DOHH2 (cell line): ENCODE measurements at regions not wholly inside any gene's neighbourhood (a gene's known extent, or its start where the extent isn't known, plus 50 kb on each side); places are given as distances from the start of the nearest gene placed in this dataset.

Experiments
- CTCF ChIP-seq: fragments of 200-600 bp; sonication (generic); IDR thresholded peaks from one replicate; pipeline ENCODE4 v1.5.1; 2014; ENCODE audit warnings: antibody characterized with exemption, mild to moderate bottlenecking, low read depth, low read length; ENCODE audit not compliant: poor library complexity, severe bottlenecking
- EZH2phosphoT487 ChIP-seq: fragments of 200-600 bp; sonication (generic); IDR thresholded peaks from 2 replicates; pipeline ENCODE4 v1.6.1; 2017; ENCODE audit warnings: borderline replicate concordance, mild to moderate bottlenecking, antibody characterized with exemption, low read length, moderate library complexity, mixed read lengths

GRCh38 chr4:155497306-155497705, 120.5 kb upstream of the MAP9 start:
- TF ChIP-seq CTCF = no peak
- TF ChIP-seq EZH2phosphoT487 = no peak
